PC-9 (cell line): ENCODE measurements at regions not wholly inside any gene's neighbourhood (a gene's known extent, or its start where the extent isn't known, plus 50 kb on each side); places are given as distances from the start of the nearest gene placed in this dataset.

Source experiments
- BruUV-seq: library from RNA; stranded (reverse); fragments of 400-500 nt; replicated peaks from 2 replicates; lab custom pipeline; 2021; lab: Mats Ljungman, UMichigan
- CTCF ChIA-PET: fragments of 300-600 bp; sonication (Branson Sonifier 250); formaldehyde crosslinking; loops from one replicate; lab custom pipeline; 2022; ENCODE audit warnings: antibody characterized with exemption; lab: Charles Lee
- POLR2A ChIA-PET: fragments of 300-600 bp; sonication (Branson Sonifier 250); formaldehyde crosslinking; loops from one replicate; lab custom pipeline; 2022; ENCODE audit warnings: antibody characterized with exemption; ENCODE audit not compliant: unreplicated experiment; lab: Charles Lee
- DNase-seq, 2 experiments: peaks; one replicate each; pipeline versions ENCODE4 v3.0.0 to v3.0.0-alpha.2; 2015 to 2022; ENCODE audit warnings: mixed read lengths in 1 of 2
- H2AFZ ChIP-seq: fragments of 200-600 bp; sonication (generic); 2 replicates; pipeline ENCODE4 v1.8.1; 2017; ENCODE audit warnings: antibody characterized with exemption
- H3F3A ChIP-seq: fragments of 200-600 bp; sonication (generic); 2 replicates; pipeline ENCODE4 v1.8.1; 2017; ENCODE audit warnings: antibody characterized with exemption, mild to moderate bottlenecking, low read depth; ENCODE audit not compliant: insufficient read depth
- H3K27ac ChIP-seq: fragments of 200-600 bp; sonication (generic); 2 replicates; pipeline ENCODE4 v1.6.1; 2016; ENCODE audit warnings: mixed run types
- H3K27me3 ChIP-seq: fragments of 200-600 bp; sonication (generic); 2 replicates; pipeline ENCODE4 v1.6.1; 2016; ENCODE audit warnings: low read depth, mixed run types; ENCODE audit not compliant: insufficient read depth
- H3K36me3 ChIP-seq: fragments of 200-600 bp; sonication (generic); 2 replicates; pipeline ENCODE4 v1.6.1; 2016; ENCODE audit warnings: low read depth, mixed run types
- H3K4me1 ChIP-seq: fragments of 200-600 bp; sonication (generic); replicated peaks from 2 replicates; pipeline ENCODE4 v1.6.1; 2016; ENCODE audit warnings: mixed run types; ENCODE audit not compliant: insufficient read depth
- H3K4me2 ChIP-seq: fragments of 200-600 bp; sonication (generic); 2 replicates; pipeline ENCODE4 v1.6.1; 2017; ENCODE audit warnings: mixed run types
- H3K4me3 ChIP-seq: fragments of 200-600 bp; sonication (generic); 2 replicates; pipeline ENCODE4 v1.6.1; 2016; ENCODE audit warnings: mixed run types
- H3K79me2 ChIP-seq: fragments of 200-600 bp; sonication (generic); 2 replicates; pipeline ENCODE4 v1.6.1; 2017; ENCODE audit warnings: low read depth, mixed run types
- H3K9me2 ChIP-seq: fragments of 200-600 bp; sonication (generic); 2 replicates; pipeline ENCODE4 v1.8.1; 2017; ENCODE audit warnings: mild to moderate bottlenecking; ENCODE audit not compliant: insufficient read depth
- H3K9me3 ChIP-seq: fragments of 200-600 bp; sonication (generic); 2 replicates; pipeline ENCODE4 v1.8.1; 2016; ENCODE audit warnings: low read depth; ENCODE audit not compliant: insufficient read depth
- H4K20me1 ChIP-seq: fragments of 200-600 bp; sonication (generic); 2 replicates; pipeline ENCODE4 v1.8.1; 2017; ENCODE audit not compliant: insufficient read depth
- CTCF ChIP-seq: fragments of 200-600 bp; sonication (generic); conservative IDR thresholded peaks from 2 replicates; pipeline ENCODE4 v1.6.1; 2017; ENCODE audit warnings: mixed run types, antibody characterized with exemption, mild to moderate bottlenecking, moderate library complexity
- EZH2 ChIP-seq: fragments of 200-600 bp; sonication (generic); IDR thresholded peaks from 2 replicates; pipeline ENCODE4 v1.8.0; 2017; ENCODE audit warnings: antibody characterized with exemption, low read depth
- intact Hi-C: fragments of 100-400 bp; cut with micrococcal nuclease; formaldehyde crosslinking; loops from one replicate; pipeline ENCODE4 v1.10.0; 2022; ENCODE audit not compliant: unreplicated experiment

DNA sequence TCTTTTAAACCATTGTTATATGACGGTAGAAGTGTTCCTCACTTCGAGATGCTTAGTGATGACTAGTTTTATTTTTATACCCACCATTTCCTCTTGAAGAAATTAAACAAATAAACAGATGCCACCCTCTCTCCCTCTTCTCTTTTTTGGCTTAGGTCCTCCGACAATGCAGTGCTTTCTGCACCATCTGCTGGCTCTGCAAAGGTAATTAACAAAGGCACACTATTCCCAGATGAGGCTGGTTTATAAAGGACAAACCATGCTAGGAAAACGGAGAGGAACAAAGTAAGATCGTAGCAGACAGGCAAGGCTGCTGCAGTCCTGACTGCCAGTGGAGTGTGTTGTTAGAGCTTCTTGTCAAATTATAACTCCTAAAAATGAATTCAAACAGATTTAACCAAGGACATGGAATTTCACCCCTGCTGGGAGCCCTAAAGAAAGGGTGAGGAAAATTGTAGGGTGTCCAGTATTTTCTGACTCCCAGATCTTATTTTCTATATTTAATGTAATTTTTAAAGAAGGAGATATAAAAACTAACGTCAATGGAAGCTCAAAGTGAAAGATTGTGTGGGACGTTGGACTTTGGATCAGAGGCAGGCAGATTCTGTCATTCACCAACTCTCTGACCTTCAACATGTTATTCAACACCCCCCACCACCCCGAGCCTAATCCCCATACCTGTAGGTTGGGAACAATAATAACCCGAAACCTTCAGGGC is 142.1 kb downstream of the CPEB2 start:
- Histone ChIP-seq H3K9me2 (no peaks in the 10 kb centered on the region), H4K20me1 (no peaks in the 10 kb centered on the region), H3K4me3 (no peak overlapping the region), H3K4me2 (no peak overlapping the region), H3K36me3 (no peaks in the 10 kb centered on the region), H3K9me3 (no peaks in the 10 kb centered on the region), H2AFZ (no peak overlapping the region), H3K79me2 (no peaks in the 10 kb centered on the region), H3F3A (peaks cover 3% of the 10 kb centered on the region; the same call in 1 of the 2 replicates), H3K27me3 (no peaks in the 10 kb centered on the region), H3K27ac (no peak overlapping the region), H3K4me1 (peaks cover 9% of the 10 kb centered on the region)
- no TSS peak for BruUV-seq
- intact Hi-C loops, result no loop called here
- POLR2A ChIA-PET, result no interaction called here
- DNase-seq, result no peak
- CTCF ChIA-PET, result interaction anchor here (0.7 kb wide), 1 partner anchor 391 kb away, joined by 3 read pairs; no protein-coding TSS in a partner anchor
- TF ChIP-seq EZH2 (no peak), CTCF (no peak)

- no peaks in the 10 kb centered on the region for H3K36me3 ChIP-seq
- H4K20me1 ChIP-seq, result no peaks in the 10 kb centered on the region
- BruUV-seq, result no TSS peak
- H3K4me3 ChIP-seq, result no peak overlapping the region
- peaks cover 6% of the 10 kb centered on the region; the same call in 1 of the 2 replicates for H3F3A ChIP-seq
- H3K9me2 ChIP-seq, result no peaks in the 10 kb centered on the region
- no peaks in the 10 kb centered on the region for H3K9me3 ChIP-seq
- H3K27me3 ChIP-seq, result no peaks in the 10 kb centered on the region
- no peak overlapping the region for H3K4me2 ChIP-seq
- no peak overlapping the region for H3K27ac ChIP-seq
- DNase-seq, result no peak
- ChIA-PET CTCF (no interaction called here), POLR2A (no interaction called here)
- peaks cover 15% of the 10 kb centered on the region for H3K4me1 ChIP-seq
- H3K79me2 ChIP-seq, result no peaks in the 10 kb centered on the region
- intact Hi-C loops, result loop anchor here (5.0 kb wide), 1 partner anchor 418 kb away; no protein-coding TSS in a partner anchor
- H2AFZ ChIP-seq, result no peak overlapping the region
- TF ChIP-seq CTCF (no peak), EZH2 (no peak)
These were observed 142.7 kb downstream of the CPEB2 start for GRCh38 chr4:15144967-15145295.

- CTCF ChIA-PET, result no interaction called here
These were observed 143.4 kb downstream of the CPEB2 start for GRCh38 chr4:15145709-15146108.

More at GRCh38 chr4:15145709-15146108, 143.4 kb downstream of the CPEB2 start:
- no peak for DNase-seq
- POLR2A ChIA-PET, result no interaction called here
- H3K4me1 ChIP-seq, result peaks cover 22% of the 10 kb centered on the region
- intact Hi-C loops, result loop anchor here (5.0 kb wide), 1 partner anchor 418 kb away; no protein-coding TSS in a partner anchor
- peaks cover 6% of the 10 kb centered on the region; the same call in 1 of the 2 replicates for H3F3A ChIP-seq
- no peaks in the 10 kb centered on the region for H4K20me1 ChIP-seq
- no peaks in the 10 kb centered on the region for H3K27me3 ChIP-seq
- H3K27ac ChIP-seq, result no peak overlapping the region
- no peak overlapping the region for H3K4me2 ChIP-seq
- H2AFZ ChIP-seq, result no peak overlapping the region
- no peak for TF ChIP-seq EZH2
- no peak for TF ChIP-seq CTCF
- H3K4me3 ChIP-seq, result no peak overlapping the region
- H3K79me2 ChIP-seq, result no peaks in the 10 kb centered on the region
- H3K9me3 ChIP-seq, result no peaks in the 10 kb centered on the region
- H3K36me3 ChIP-seq, result no peaks in the 10 kb centered on the region
- H3K9me2 ChIP-seq, result no peaks in the 10 kb centered on the region
- no TSS peak for BruUV-seq
